ENCODE measurements at regions not wholly inside any gene's neighbourhood (a gene's known extent, or its start where the extent isn't known, plus 50 kb on each side); places are given as distances from the start of the nearest gene placed in this dataset.

GRCh38 chr12:34121360-34121759 is 99.1 kb downstream of the ALG10 start:
- no TSS peak for BruUV-seq (replicated peaks)
- FAIRE-seq: no peak
- intact Hi-C loops (cut with micrococcal nuclease; ENCODE audit: unreplicated experiment): no loop called here
- ChIA-PET POLR2A (no interaction called here), CTCF (ENCODE audit: low intra/inter-chr PET ratio, low total read pairs) (no interaction called here)
- Histone ChIP-seq H2AFZ (ENCODE audit: low read length) (no peak overlapping the region), H3K4me3 (replicated peaks in 1 of 3; ENCODE audit: insufficient read depth in 1 of 3, low read depth in 2 of 3, low read length in 3 of 3) (no peak overlapping the region), H4K20me1 (ENCODE audit: insufficient read depth, low read length) (no peaks in the 10 kb centered on the region), H3K9me3 (ENCODE audit: low read length) (no peaks in the 10 kb centered on the region), H3K27me3 (ENCODE audit: control insufficient read depth in 1 of 2, insufficient read depth in 2 of 2, low read length in 2 of 2) (no peaks in the 10 kb centered on the region), H3K4me1 (ENCODE audit: insufficient read depth, low read length) (no peaks in the 10 kb centered on the region), H3K36me3 (replicated peaks in 1 of 2; ENCODE audit: control insufficient read depth in 1 of 2, insufficient read depth in 2 of 2, low read length in 2 of 2) (no peaks in the 10 kb centered on the region), H3K79me2 (ENCODE audit: insufficient read depth, low read length) (no peaks in the 10 kb centered on the region), H3K27ac (ENCODE audit: extremely low read length, insufficient read depth, low read length) (no peak overlapping the region), H3K4me2 (ENCODE audit: low read depth, low read length) (no peak overlapping the region), H3K9ac (ENCODE audit: insufficient read depth, low read depth, low read length) (no peak overlapping the region)
- 0% methylated on average over 1 of the region's 1 CpG for WGBS (ENCODE audit: low lambda C conversion rate)
- ATAC-seq: no peak
- TF ChIP-seq ZNF552 (CRISPR knock-in tag; IDR thresholded peaks at IDR 0.05; ENCODE audit: borderline replicate concordance) (no peak), ZNF598 (CRISPR knock-in tag; IDR thresholded peaks at IDR 0.05; ENCODE audit: borderline replicate concordance) (no peak), CAMTA2 (CRISPR knock-in tag; IDR thresholded peaks at IDR 0.05; ENCODE audit: borderline replicate concordance) (no peak), FOXM1 (CRISPR knock-in tag; IDR thresholded peaks at IDR 0.05) (no peak), MYPOP (CRISPR knock-in tag; IDR thresholded peaks at IDR 0.05) (no peak), RBM22 (optimal IDR thresholded peaks at IDR 0.05; ENCODE audit: low read length) (no peak), ZNF724P (CRISPR knock-in tag; IDR thresholded peaks at IDR 0.05; ENCODE audit: borderline replicate concordance) (no peak), SMAD3 (CRISPR knock-in tag; IDR thresholded peaks at IDR 0.05) (no peak), ZNF713 (CRISPR knock-in tag; IDR thresholded peaks at IDR 0.05) (no peak), ZIK1 (CRISPR knock-in tag; IDR thresholded peaks at IDR 0.05; ENCODE audit: borderline replicate concordance, low read depth) (no peak), ATAD3A (CRISPR knock-in tag; IDR thresholded peaks at IDR 0.05) (no peak), TARDBP (CRISPR knock-in tag; IDR thresholded peaks at IDR 0.05) (no peak), HNRNPK (IDR thresholded peaks at IDR 0.05; ENCODE audit: low read depth, low read length, poor library complexity, severe bottlenecking) (no peak), ZNF841 (CRISPR knock-in tag; IDR thresholded peaks at IDR 0.05; ENCODE audit: borderline replicate concordance) (no peak), UBTF (CRISPR knock-in tag; IDR thresholded peaks at IDR 0.05) (no peak), TEAD3 (CRISPR knock-in tag; optimal IDR thresholded peaks at IDR 0.05; ENCODE audit: borderline replicate concordance) (no peak), SYNCRIP (IDR thresholded peaks at IDR 0.05; ENCODE audit: insufficient read depth, low read depth, low read length) (no peak), ZFP37 (CRISPR knock-in tag; IDR thresholded peaks at IDR 0.05; ENCODE audit: borderline replicate concordance) (no peak), RAD51 (IDR thresholded peaks at IDR 0.05; ENCODE audit: borderline replicate concordance) (no peak)
- in situ Hi-C loops (cut with HindIII; ENCODE audit: extremely low pct_ligation_motif_present, low pct_unique_long_range_greater_than_20kb): loop anchor here (5.0 to 10.0 kb wide), 2 partner anchors 96 to 503 kb away; no protein-coding TSS in a partner anchor
- DNase-seq (ENCODE audit: low spot score): no peak

All from HepG2 (cell line).